ENCODE measurements at regions not wholly inside any gene's neighbourhood (a gene's known extent, or its start where the extent isn't known, plus 50 kb on each side); places are given as distances from the start of the nearest gene placed in this dataset.

GRCh38 chr5:8525819-8526218 is 656.9 kb downstream of the MTRR start:
- WGBS, 5 donors, result 74 to 80% (median 75%) methylated on average over 2 of the region's 2 CpGs
- H3K27ac ChIP-seq, result no peak overlapping the region
- no peaks in the 10 kb centered on the region for H3K27me3 ChIP-seq (replicated peaks in 1 of 7)
- H3K36me3 ChIP-seq, result no peaks in the 10 kb centered on the region
- intact Hi-C loops (cut with DNase I; ENCODE audit: low total_unique reads), result no loop called here
- H3K4me1 ChIP-seq, result no peaks in the 10 kb centered on the region
- DNase-seq, result no peak
- TF ChIP-seq POLR2AphosphoS5 (IDR thresholded peaks at IDR 0.05) (no peak), POLR2A (IDR thresholded peaks at IDR 0.05) (no peak), CTCF (IDR thresholded peaks at IDR 0.05 in 8 of 11, conservative IDR thresholded peaks at IDR 0.05 in 3 of 11) (no peak)
- no peaks in the 10 kb centered on the region for H3K9me3 ChIP-seq
- H3K4me3 ChIP-seq, result no peak overlapping the region

GRCh38 chr5:8528106-8528505 is 659.2 kb downstream of the MTRR start:
- Histone ChIP-seq H3K9me3 (no peaks in the 10 kb centered on the region), H3K27ac (no peak overlapping the region), H3K27me3 (replicated peaks in 1 of 7) (no peaks in the 10 kb centered on the region), H3K36me3 (no peaks in the 10 kb centered on the region), H3K4me3 (no peak overlapping the region), H3K4me1 (no peaks in the 10 kb centered on the region)
- no peak for TF ChIP-seq POLR2AphosphoS5 (IDR thresholded peaks at IDR 0.05)
- no peak for TF ChIP-seq POLR2A (IDR thresholded peaks at IDR 0.05)
- TF ChIP-seq CTCF (IDR thresholded peaks at IDR 0.05 in 8 of 11, conservative IDR thresholded peaks at IDR 0.05 in 3 of 11), result no peak
- intact Hi-C loops (cut with DNase I; ENCODE audit: low total_unique reads), result no loop called here
- no peak for DNase-seq
- WGBS, 5 donors, result 56 to 64% (median 62%) methylated on average over 4 of the region's 4 CpGs

- no peak for TF ChIP-seq POLR2A (IDR thresholded peaks at IDR 0.05)
- TF ChIP-seq CTCF (IDR thresholded peaks at IDR 0.05 in 8 of 11, conservative IDR thresholded peaks at IDR 0.05 in 3 of 11), result no peak
- no peak for TF ChIP-seq POLR2AphosphoS5 (IDR thresholded peaks at IDR 0.05)
- WGBS, 5 donors, result 56 to 83% (median 65%) methylated on average over 4 of the region's 4 CpGs
- intact Hi-C loops (cut with DNase I; ENCODE audit: low total_unique reads), result no loop called here
These were observed 669.9 kb downstream of the MTRR start for GRCh38 chr5:8538821-8539220.

GRCh38 chr5:8540317-8540716 is 671.4 kb downstream of the MTRR start:
- H3K27ac ChIP-seq, result no peak overlapping the region
- TF ChIP-seq POLR2AphosphoS5 (IDR thresholded peaks at IDR 0.05), result no peak
- no peak for TF ChIP-seq POLR2A (IDR thresholded peaks at IDR 0.05)
- no peak for TF ChIP-seq CTCF (IDR thresholded peaks at IDR 0.05 in 8 of 11, conservative IDR thresholded peaks at IDR 0.05 in 3 of 11)
- intact Hi-C loops (cut with DNase I; ENCODE audit: low total_unique reads), result no loop called here
- DNase-seq, result no peak
- WGBS, 5 donors, result 74 to 85% (median 84%) methylated on average over 2 of the region's 2 CpGs
- no peaks in the 10 kb centered on the region for H3K27me3 ChIP-seq (replicated peaks in 1 of 7)
- H3K4me3 ChIP-seq, result no peak overlapping the region
- H3K9me3 ChIP-seq, result peaks cover 0 to 5% (median 0%) of the 10 kb centered on the region in 8 donors
- no peaks in the 10 kb centered on the region for H3K36me3 ChIP-seq
- no peaks in the 10 kb centered on the region for H3K4me1 ChIP-seq

More at GRCh38 chr5:8538821-8539220, 669.9 kb downstream of the MTRR start:
- no peak for DNase-seq
- H3K27me3 ChIP-seq (replicated peaks in 1 of 7), result no peaks in the 10 kb centered on the region
- no peak overlapping the region for H3K27ac ChIP-seq
- H3K4me1 ChIP-seq, result no peaks in the 10 kb centered on the region
- H3K4me3 ChIP-seq, result no peak overlapping the region
- no peaks in the 10 kb centered on the region for H3K36me3 ChIP-seq
- H3K9me3 ChIP-seq, result peaks cover 0 to 5% (median 0%) of the 10 kb centered on the region in 8 donors
